ENCODE measurements at regions not wholly inside any gene's neighbourhood (a gene's known extent, or its start where the extent isn't known, plus 50 kb on each side); places are given as distances from the start of the nearest gene placed in this dataset.

- DNase-seq (ENCODE audit: low spot score), result no peak
Measured at GRCh38 chr11:129266536-129266935, 74.4 kb upstream of the ARHGAP32 start.

GRCh38 chr11:129265125-129265788 lies 73.1 kb upstream of the ARHGAP32 start:
- DNase-seq (ENCODE audit: low spot score), result no peak

GRCh38 chr11:129264114-129264513 lies 72.0 kb upstream of the ARHGAP32 start:
- no peak for DNase-seq (ENCODE audit: low spot score)

- no peak for DNase-seq (ENCODE audit: low spot score)
Measured at GRCh38 chr11:129260750-129261149, 68.6 kb upstream of the ARHGAP32 start.

- no peak for DNase-seq (ENCODE audit: low spot score)
Measured at GRCh38 chr11:129259931-129260348, 67.8 kb upstream of the ARHGAP32 start.

GRCh38 chr11:129258205-129258604 lies 66.1 kb upstream of the ARHGAP32 start:
- no peak for DNase-seq (ENCODE audit: low spot score)

GRCh38 chr11:129257512-129257911 lies 65.4 kb upstream of the ARHGAP32 start:
- DNase-seq (ENCODE audit: low spot score), result no peak

- no peak for DNase-seq (ENCODE audit: low spot score)
Measured at GRCh38 chr11:129252621-129253020, 60.5 kb upstream of the ARHGAP32 start.

GRCh38 chr11:129251067-129251466 lies 58.9 kb upstream of the ARHGAP32 start:
- no peak for DNase-seq (ENCODE audit: low spot score)

GRCh38 chr11:129249923-129250322 lies 57.8 kb upstream of the ARHGAP32 start:
- no peak for DNase-seq (ENCODE audit: low spot score)

GRCh38 chr11:129249351-129249750 lies 57.2 kb upstream of the ARHGAP32 start:
- DNase-seq (ENCODE audit: low spot score), result peak; percentile 41

GRCh38 chr11:129248618-129249017 lies 56.5 kb upstream of the ARHGAP32 start:
- peak; percentile 68 for DNase-seq (ENCODE audit: low spot score)

GRCh38 chr11:129247135-129247534 lies 55.0 kb upstream of the ARHGAP32 start:
- no peak for DNase-seq (ENCODE audit: low spot score)

GRCh38 chr11:129242855-129243254 lies 50.7 kb upstream of the ARHGAP32 start:
- DNase-seq (ENCODE audit: low spot score), result no peak

All from RKO (cell line).